Endothelial cell (in vitro differentiated cells): ENCODE measurements at regions not wholly inside any gene's neighbourhood (a gene's known extent, or its start where the extent isn't known, plus 50 kb on each side); places are given as distances from the start of the nearest gene placed in this dataset.
"Not testable (repeated sequence)": the region's sequence is repeated elsewhere in the genome, so short reads cannot be mapped to it uniquely, and the experiment has no call there.

Experiments used
- DNase-seq: peaks from one replicate; pipeline ENCODE4 v3.0.0; 2021; ENCODE audit warnings: low spot score
- H3K27ac Mint-ChIP-seq: one replicate; pipeline ENCODE4 v1.8.0; 2021; ENCODE audit warnings: mixed read lengths, inconsistent platforms; ENCODE audit not compliant: unreplicated experiment
- H3K27me3 Mint-ChIP-seq: one replicate; pipeline ENCODE4 v1.8.0; 2021; ENCODE audit warnings: mild to moderate bottlenecking, moderate library complexity, mixed read lengths, inconsistent platforms; ENCODE audit not compliant: unreplicated experiment
- H3K36me3 Mint-ChIP-seq: one replicate; pipeline ENCODE4 v1.8.0; 2021; ENCODE audit warnings: mild to moderate bottlenecking, low read depth, mixed read lengths, inconsistent platforms; ENCODE audit not compliant: unreplicated experiment
- H3K4me1 Mint-ChIP-seq: one replicate; pipeline ENCODE4 v1.8.0; 2021; ENCODE audit warnings: mild to moderate bottlenecking, mixed read lengths, inconsistent platforms; ENCODE audit not compliant: unreplicated experiment
- H3K4me3 Mint-ChIP-seq: one replicate; pipeline ENCODE4 v1.8.0; 2021; ENCODE audit warnings: mild to moderate bottlenecking, mixed read lengths, inconsistent platforms; ENCODE audit not compliant: unreplicated experiment
- H3K9me3 Mint-ChIP-seq: one replicate; pipeline ENCODE4 v1.8.0; 2021; ENCODE audit warnings: mixed read lengths, inconsistent platforms; ENCODE audit not compliant: unreplicated experiment
- TF ChIP-seq, protein P1 (sequence below): fragments of 200-600 bp; sonication (generic); IDR thresholded peaks from one replicate; pipeline ENCODE4 v1.5.0; 2021; ENCODE audit warnings: antibody characterized with exemption; ENCODE audit not compliant: unreplicated experiment

DNA sequence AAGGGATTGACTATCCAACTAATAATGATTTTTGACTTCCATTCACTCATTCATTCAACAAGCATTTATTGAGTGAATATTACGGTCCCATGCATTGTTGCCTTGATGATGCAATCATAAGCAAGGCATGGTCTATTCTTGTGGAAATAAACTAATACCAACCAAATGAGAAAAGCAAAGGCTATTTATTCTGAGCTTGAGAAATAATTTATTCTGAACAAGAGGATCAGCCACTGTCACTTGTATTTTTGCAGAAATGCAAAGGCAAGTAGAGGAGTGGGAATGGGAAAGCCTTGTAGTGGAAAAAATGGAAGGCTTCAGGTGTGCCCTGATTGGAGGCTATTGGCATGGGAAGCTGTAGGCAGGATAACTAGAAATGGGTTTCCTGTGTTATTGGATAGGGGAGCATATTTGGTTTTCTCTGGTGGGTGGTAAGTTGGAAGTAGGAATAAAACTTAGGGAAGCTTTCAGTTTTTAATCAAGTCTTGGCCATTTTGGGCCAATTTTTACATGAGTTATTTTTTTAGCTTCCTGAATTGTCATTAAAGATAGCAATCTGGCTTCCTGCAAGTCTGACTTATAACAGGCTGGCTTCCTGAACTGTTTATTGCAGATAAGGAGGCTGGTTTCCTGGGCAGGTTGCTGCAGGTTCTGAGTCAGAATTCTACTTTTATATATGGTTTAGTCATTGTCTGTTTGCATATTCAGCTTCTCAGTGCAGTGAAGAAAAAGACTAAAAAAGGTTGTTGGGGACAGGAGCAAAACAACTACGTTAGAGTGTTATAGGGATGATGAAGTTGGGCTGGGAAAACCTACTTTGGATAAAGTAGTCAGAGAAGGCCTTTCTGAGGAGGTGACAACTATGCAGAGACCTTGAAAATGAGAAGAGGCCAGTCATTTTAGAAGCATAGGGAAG lies 106.7 kb downstream of the APIP start:
- Mint-ChIP-seq H3K27ac (peak overlapping the region; percentile 95), H3K36me3 (peaks cover 17% of the 10 kb centered on the region), H3K4me3 (no peak overlapping the region), H3K4me1 (peaks cover 29% of the 10 kb centered on the region), H3K9me3 (peaks cover 4% of the 10 kb centered on the region), H3K27me3 (no peaks in the 10 kb centered on the region)
- DNase-seq: peak; percentile 12
- TF ChIP-seq, protein P1, sequence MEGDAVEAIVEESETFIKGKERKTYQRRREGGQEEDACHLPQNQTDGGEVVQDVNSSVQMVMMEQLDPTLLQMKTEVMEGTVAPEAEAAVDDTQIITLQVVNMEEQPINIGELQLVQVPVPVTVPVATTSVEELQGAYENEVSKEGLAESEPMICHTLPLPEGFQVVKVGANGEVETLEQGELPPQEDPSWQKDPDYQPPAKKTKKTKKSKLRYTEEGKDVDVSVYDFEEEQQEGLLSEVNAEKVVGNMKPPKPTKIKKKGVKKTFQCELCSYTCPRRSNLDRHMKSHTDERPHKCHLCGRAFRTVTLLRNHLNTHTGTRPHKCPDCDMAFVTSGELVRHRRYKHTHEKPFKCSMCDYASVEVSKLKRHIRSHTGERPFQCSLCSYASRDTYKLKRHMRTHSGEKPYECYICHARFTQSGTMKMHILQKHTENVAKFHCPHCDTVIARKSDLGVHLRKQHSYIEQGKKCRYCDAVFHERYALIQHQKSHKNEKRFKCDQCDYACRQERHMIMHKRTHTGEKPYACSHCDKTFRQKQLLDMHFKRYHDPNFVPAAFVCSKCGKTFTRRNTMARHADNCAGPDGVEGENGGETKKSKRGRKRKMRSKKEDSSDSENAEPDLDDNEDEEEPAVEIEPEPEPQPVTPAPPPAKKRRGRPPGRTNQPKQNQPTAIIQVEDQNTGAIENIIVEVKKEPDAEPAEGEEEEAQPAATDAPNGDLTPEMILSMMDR: no peak

DNA sequence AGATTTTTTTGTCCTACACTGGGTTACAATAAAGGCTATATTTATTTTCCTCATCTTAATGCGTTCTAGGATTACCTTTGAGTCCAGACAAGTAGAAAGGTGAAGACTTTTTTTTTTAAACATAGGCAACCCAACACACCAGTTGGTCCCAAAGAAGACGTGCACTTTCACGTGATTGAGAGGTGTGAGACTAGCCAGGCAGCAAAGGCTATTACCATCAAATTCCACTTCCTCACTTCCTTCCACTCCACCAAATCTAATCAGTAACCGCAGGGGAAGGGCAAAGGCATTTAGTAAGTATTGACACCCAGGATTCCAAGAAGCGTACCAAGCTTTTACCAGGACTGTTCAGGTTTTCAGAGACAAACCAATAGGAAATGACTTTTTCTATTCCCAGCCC lies 109.3 kb downstream of the APIP start:
- no peak overlapping the region for H3K27ac Mint-ChIP-seq
- TF ChIP-seq, protein P1: no peak
- peaks cover 4% of the 10 kb centered on the region for H3K9me3 Mint-ChIP-seq
- no peak overlapping the region for H3K4me3 Mint-ChIP-seq
- H3K36me3 Mint-ChIP-seq: peaks cover 14% of the 10 kb centered on the region
- no peak for DNase-seq
- peaks cover 29% of the 10 kb centered on the region for H3K4me1 Mint-ChIP-seq
- H3K27me3 Mint-ChIP-seq: no peaks in the 10 kb centered on the region

DNA sequence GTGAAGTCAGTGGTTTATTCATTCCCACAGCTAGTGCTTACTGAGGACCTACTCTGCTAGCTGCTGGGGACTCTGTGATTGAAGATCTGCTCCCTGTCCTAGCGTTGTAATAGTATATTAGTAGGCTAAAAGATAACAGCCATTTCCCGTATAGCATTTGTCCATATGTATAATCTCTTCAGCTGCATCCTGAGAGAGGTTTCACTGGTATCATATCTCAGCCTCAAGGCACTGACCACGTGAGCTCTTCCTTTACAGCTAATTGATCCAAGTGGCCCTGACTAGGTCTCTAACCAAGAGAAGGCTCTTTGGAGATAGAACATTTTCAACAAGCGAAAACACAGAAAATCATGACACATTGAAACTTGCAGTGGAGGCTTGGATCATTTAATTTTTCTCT lies 110.2 kb downstream of the APIP start:
- Mint-ChIP-seq H3K4me3 (no peak overlapping the region), H3K36me3 (peaks cover 14% of the 10 kb centered on the region), H3K27ac (no peak overlapping the region), H3K9me3 (peaks cover 4% of the 10 kb centered on the region), H3K4me1 (peaks cover 29% of the 10 kb centered on the region), H3K27me3 (no peaks in the 10 kb centered on the region)
- no peak for DNase-seq
- TF ChIP-seq, protein P1: no peak

DNA sequence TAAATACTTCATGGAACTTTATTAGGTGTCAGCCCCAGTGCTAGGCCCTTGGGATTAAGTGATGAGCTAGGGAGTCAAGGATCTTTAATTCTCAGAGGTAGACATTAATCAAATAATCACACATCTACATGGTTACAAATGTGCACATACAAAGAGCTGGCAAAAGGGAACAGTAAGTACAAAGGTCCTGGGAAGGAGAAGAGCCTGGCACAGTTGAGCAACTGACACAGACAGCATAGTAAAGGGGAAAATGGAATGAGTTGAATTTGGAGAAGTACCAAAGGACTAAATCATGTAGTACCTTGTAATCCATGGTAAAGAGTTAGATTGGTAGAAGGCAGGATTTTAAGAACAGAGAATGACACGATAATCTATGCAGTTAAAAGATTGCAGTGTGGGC lies 116.3 kb downstream of the APIP start:
- Mint-ChIP-seq H3K9me3 (no peaks in the 10 kb centered on the region), H3K27me3 (peaks cover 4% of the 10 kb centered on the region), H3K4me1 (peaks cover 9% of the 10 kb centered on the region), H3K36me3 (peaks cover 20% of the 10 kb centered on the region), H3K4me3 (no peak overlapping the region), H3K27ac (no peak overlapping the region)
- TF ChIP-seq, protein P1: no peak
- DNase-seq: no peak

DNA sequence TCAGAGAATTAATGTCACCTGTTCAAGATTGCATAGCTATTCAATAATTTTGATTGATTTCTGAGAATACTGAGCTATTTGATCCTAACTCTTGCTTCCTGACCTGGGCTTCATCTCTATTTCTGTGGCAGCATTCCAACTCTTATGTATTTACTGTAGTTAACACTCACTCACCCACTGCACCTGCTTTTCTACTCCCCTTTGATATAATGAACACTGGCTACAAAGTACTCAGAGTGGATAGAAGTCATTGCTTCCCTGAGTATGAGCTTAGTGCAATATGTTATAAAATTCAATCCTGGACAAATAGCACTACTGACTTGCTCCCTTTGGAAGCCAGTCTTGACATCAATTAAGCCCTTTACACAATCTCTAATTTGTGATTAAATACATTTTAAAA lies 117.2 kb downstream of the APIP start:
- H3K4me3 Mint-ChIP-seq: no peak overlapping the region
- H3K27ac Mint-ChIP-seq: no peak overlapping the region
- H3K4me1 Mint-ChIP-seq: peaks cover 9% of the 10 kb centered on the region
- H3K9me3 Mint-ChIP-seq: no peaks in the 10 kb centered on the region
- peaks cover 20% of the 10 kb centered on the region for H3K36me3 Mint-ChIP-seq
- DNase-seq: no peak
- peaks cover 4% of the 10 kb centered on the region for H3K27me3 Mint-ChIP-seq
- TF ChIP-seq, protein P1: no peak

DNA sequence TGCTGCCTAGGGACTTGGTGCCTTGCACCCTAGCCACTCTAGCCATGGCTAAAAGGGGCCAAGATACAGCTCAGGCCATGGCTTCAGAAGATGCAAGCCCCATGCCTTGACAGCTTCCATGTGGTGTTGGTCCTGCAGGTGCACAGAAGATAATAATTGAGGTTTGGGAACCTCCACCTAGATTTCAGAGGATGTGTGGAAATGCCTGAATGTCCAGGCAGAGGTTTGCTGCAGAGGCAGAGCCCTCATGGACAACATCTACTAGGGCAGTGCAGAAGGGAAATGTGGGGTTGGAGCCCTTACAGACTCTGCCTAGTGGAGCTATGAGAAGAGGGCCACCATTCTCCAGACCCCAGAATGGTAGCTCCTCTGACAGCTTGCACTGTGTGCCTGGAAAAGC lies 118.7 kb downstream of the APIP start:
- DNase-seq, H3K9me3 Mint-ChIP-seq, H3K4me3 Mint-ChIP-seq, H3K27me3 Mint-ChIP-seq, H3K27ac Mint-ChIP-seq: not testable (repeated sequence)
- Mint-ChIP-seq H3K36me3 (peaks cover 20% of the 10 kb centered on the region), H3K4me1 (peaks cover 11% of the 10 kb centered on the region)
